ENCODE measurements at regions not wholly inside any gene's neighbourhood (a gene's known extent, or its start where the extent isn't known, plus 50 kb on each side); places are given as distances from the start of the nearest gene placed in this dataset.

DNA sequence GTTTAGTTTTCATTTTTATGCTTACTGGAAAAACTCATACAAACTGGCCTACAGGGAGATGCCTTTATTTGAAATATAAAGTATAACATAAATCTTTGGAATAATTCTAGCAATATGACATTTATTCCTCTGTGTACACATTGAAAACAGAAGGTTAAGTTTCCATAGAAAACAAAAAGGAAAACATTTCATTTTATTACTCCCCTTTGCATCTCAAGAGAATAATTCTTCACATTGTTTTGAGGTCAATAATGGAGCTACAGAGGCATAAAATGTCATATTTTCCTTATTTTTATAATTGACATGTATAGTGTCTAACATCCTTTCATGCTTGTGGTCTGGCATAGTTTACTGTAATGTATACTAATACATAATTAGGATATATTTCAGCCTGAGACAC, 187.6 kb upstream of the AGTR1 start:
- H3K79me1 ChIP-seq (ENCODE audit: low read depth in 1 of 2, low read length in 2 of 2): no peaks in the 10 kb centered on the region
- TF ChIP-seq MAFK (IDR thresholded peaks at IDR 0.05; ENCODE audit: low read depth, low read length): no peak
- TF ChIP-seq, protein P1, sequence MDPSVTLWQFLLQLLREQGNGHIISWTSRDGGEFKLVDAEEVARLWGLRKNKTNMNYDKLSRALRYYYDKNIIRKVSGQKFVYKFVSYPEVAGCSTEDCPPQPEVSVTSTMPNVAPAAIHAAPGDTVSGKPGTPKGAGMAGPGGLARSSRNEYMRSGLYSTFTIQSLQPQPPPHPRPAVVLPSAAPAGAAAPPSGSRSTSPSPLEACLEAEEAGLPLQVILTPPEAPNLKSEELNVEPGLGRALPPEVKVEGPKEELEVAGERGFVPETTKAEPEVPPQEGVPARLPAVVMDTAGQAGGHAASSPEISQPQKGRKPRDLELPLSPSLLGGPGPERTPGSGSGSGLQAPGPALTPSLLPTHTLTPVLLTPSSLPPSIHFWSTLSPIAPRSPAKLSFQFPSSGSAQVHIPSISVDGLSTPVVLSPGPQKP (IDR thresholded peaks at IDR 0.05; ENCODE audit: borderline replicate concordance, low read depth, low read length): no peak
- TF ChIP-seq CHD1 (IDR thresholded peaks at IDR 0.05; ENCODE audit: low read depth, low read length): no peak
- no peak for TF ChIP-seq MAZ (IDR thresholded peaks at IDR 0.05; ENCODE audit: borderline replicate concordance, low read depth, low read length)
- TF ChIP-seq RAD21 (IDR thresholded peaks at IDR 0.05; ENCODE audit: low read length): no peak
- no peak for TF ChIP-seq USF2 (IDR thresholded peaks at IDR 0.05; ENCODE audit: low read depth, low read length)
- TF ChIP-seq CEBPB (IDR thresholded peaks at IDR 0.05; ENCODE audit: low read depth, low read length): no peak
- no peak for TF ChIP-seq MXI1 (IDR thresholded peaks at IDR 0.05; ENCODE audit: borderline replicate concordance, low read depth, low read length)
- no peak for TF ChIP-seq RCOR1 (IDR thresholded peaks at IDR 0.05; ENCODE audit: insufficient replicate concordance, low read length)
- no peak for TF ChIP-seq SMC3 (IDR thresholded peaks at IDR 0.05; ENCODE audit: low read depth, low read length)
- H3K4ac ChIP-seq (ENCODE audit: low read depth, low read length): no peak overlapping the region
- no peak for ATAC-seq (ENCODE audit: low read depth)
- no peak overlapping the region for H4K8ac ChIP-seq (ENCODE audit: low read depth in 2 of 2, low read length in 2 of 2)
- no peak overlapping the region for H3K4me3 ChIP-seq (ENCODE audit: insufficient read depth, low read depth, low read length)
- H3K18ac ChIP-seq (ENCODE audit: low read depth, low read length): no peak overlapping the region
- H3K14ac ChIP-seq (replicated peaks; ENCODE audit: low read depth, low read length): no peak overlapping the region
- POLR2A ChIA-PET (ENCODE audit: unreplicated experiment): no interaction called here
- H2BK15ac ChIP-seq (ENCODE audit: low read depth, low read length): no peak overlapping the region
- H3K56ac ChIP-seq (ENCODE audit: extremely low read depth, insufficient read depth, low read length): no peak overlapping the region
- BruUV-seq (replicated peaks): no TSS peak
- no peak overlapping the region for H3K27ac ChIP-seq (ENCODE audit: insufficient read depth, low read length)
- H2BK5ac ChIP-seq (ENCODE audit: low read depth, low read length, poor library complexity, severe bottlenecking): no peak overlapping the region
- H3K4me2 ChIP-seq (ENCODE audit: low read depth, low read length): no peak overlapping the region
- dilution Hi-C loops (cut with HindIII; ENCODE audit: low sequenced_read_pairs, unreplicated experiment): no loop called here
- H3K9me1 ChIP-seq (ENCODE audit: insufficient read depth, low read length): no peaks in the 10 kb centered on the region
- no peak overlapping the region for H3K9ac ChIP-seq (ENCODE audit: low read depth, low read length)
- H3K27me3 ChIP-seq (ENCODE audit: control insufficient read depth, insufficient read depth, low read length): no peaks in the 10 kb centered on the region
- DNase-seq: no peak
- H2AK9ac ChIP-seq (replicated peaks; ENCODE audit: low read depth, low read length, poor library complexity): no peak overlapping the region
- no peak overlapping the region for H2AK5ac ChIP-seq (ENCODE audit: low read depth, low read length)
- in situ Hi-C loops (cut with MboI; ENCODE audit: low sequenced_read_pairs): no loop called here
- H3K9me3 ChIP-seq (ENCODE audit: control insufficient read depth, insufficient read depth, low read length): no peaks in the 10 kb centered on the region
- H3K36me3 ChIP-seq (ENCODE audit: control insufficient read depth, insufficient read depth, low read length): no peaks in the 10 kb centered on the region
- no peak overlapping the region for H4K91ac ChIP-seq (ENCODE audit: insufficient read depth, low read depth, low read length)
- no peaks in the 10 kb centered on the region for H3K4me1 ChIP-seq (ENCODE audit: control insufficient read depth, insufficient read depth, low read length)
- H2BK120ac ChIP-seq (ENCODE audit: low read depth, low read length): no peak overlapping the region
- CTCF ChIA-PET: no interaction called here
- H2BK20ac ChIP-seq (ENCODE audit: low read depth, low read length): no peak overlapping the region
- no peak overlapping the region for H3K23ac ChIP-seq (ENCODE audit: low read depth, low read length)
- H4K5ac ChIP-seq (ENCODE audit: low read depth, low read length): no peak overlapping the region
- intact Hi-C loops (cut with micrococcal nuclease): no loop called here
- no peak overlapping the region for H2AFZ ChIP-seq (replicated peaks; ENCODE audit: low read length, poor library complexity)
- no peaks in the 10 kb centered on the region for H4K20me1 ChIP-seq (ENCODE audit: insufficient read depth, low read length)

Measured in IMR-90 (cell line).